Neural progenitor cell (in vitro differentiated cells): ENCODE measurements at regions not wholly inside any gene's neighbourhood (a gene's known extent, or its start where the extent isn't known, plus 50 kb on each side); places are given as distances from the start of the nearest gene placed in this dataset.

Experiments
- DNase-seq: peaks from one replicate; pipeline ENCODE4 v3.0.0-alpha.2; 2016; ENCODE audit warnings: low spot score
- H2AFZ ChIP-seq: fragments of 200-600 bp; sonication (generic); replicated peaks from 2 replicates; pipeline ENCODE4 v1.6.1; 2016; ENCODE audit warnings: antibody characterized with exemption
- H3F3A ChIP-seq: fragments of 200-600 bp; sonication (generic); 2 replicates; pipeline ENCODE4 v1.6.1; 2016; ENCODE audit warnings: antibody characterized with exemption, low read depth
- H3K27ac ChIP-seq: fragments of 200-600 bp; sonication (generic); 2 replicates; pipeline ENCODE4 v1.5.1; 2016; ENCODE audit warnings: mild to moderate bottlenecking
- H3K27me3 ChIP-seq: fragments of 200-600 bp; sonication (generic); 2 replicates; pipeline ENCODE4 v1.6.1; 2016; ENCODE audit warnings: mild to moderate bottlenecking, moderate library complexity
- H3K36me3 ChIP-seq: fragments of 200-600 bp; sonication (generic); 2 replicates; pipeline ENCODE4 v1.5.1; 2016
- H3K4me1 ChIP-seq: fragments of 200-600 bp; sonication (generic); 2 replicates; pipeline ENCODE4 v1.6.1; 2016; ENCODE audit warnings: mixed run types
- H3K4me2 ChIP-seq: fragments of 200-600 bp; sonication (generic); 2 replicates; pipeline ENCODE4 v1.6.1; 2016
- H3K4me3 ChIP-seq: fragments of 200-600 bp; sonication (generic); 2 replicates; pipeline ENCODE4 v1.5.1; 2016
- H3K79me2 ChIP-seq: fragments of 200-600 bp; sonication (generic); 2 replicates; pipeline ENCODE4 v1.6.1; 2016; ENCODE audit warnings: low read depth
- H3K9ac ChIP-seq: fragments of 200-600 bp; sonication (generic); 2 replicates; pipeline ENCODE4 v1.6.1; 2016
- H3K9me3 ChIP-seq: fragments of 200-600 bp; sonication (generic); 2 replicates; pipeline ENCODE4 v1.5.1; 2016; ENCODE audit warnings: low read depth
- H4K20me1 ChIP-seq: fragments of 200-600 bp; sonication (generic); 2 replicates; pipeline ENCODE4 v1.6.1; 2016; ENCODE audit warnings: low read depth
- H3K27ac Mint-ChIP-seq: 3 replicates; pipeline ENCODE4 v1.8.0; 2021; ENCODE audit warnings: mixed read lengths
- H3K27me3 Mint-ChIP-seq: 2 replicates; pipeline ENCODE4 v1.8.0; 2022; ENCODE audit warnings: low read depth, mild to moderate bottlenecking, inconsistent platforms, moderate library complexity, mixed read lengths; ENCODE audit not compliant: insufficient read depth
- H3K36me3 Mint-ChIP-seq: 3 replicates; pipeline ENCODE4 v1.8.0; 2021; ENCODE audit warnings: mixed read lengths
- H3K4me1 Mint-ChIP-seq: 3 replicates; pipeline ENCODE4 v1.8.0; 2021; ENCODE audit warnings: mixed read lengths
- H3K4me3 Mint-ChIP-seq: 3 replicates; pipeline ENCODE4 v1.8.0; 2021; ENCODE audit warnings: mild to moderate bottlenecking, moderate library complexity, mixed read lengths
- H3K9me3 Mint-ChIP-seq: 3 replicates; pipeline ENCODE4 v1.8.0; 2020; ENCODE audit warnings: mixed read lengths
- CTCF ChIP-seq: fragments of 200-600 bp; sonication (generic); IDR thresholded peaks from 2 replicates; pipeline ENCODE4 v1.5.1; 2017; ENCODE audit warnings: antibody characterized with exemption, mild to moderate bottlenecking
- EZH2 ChIP-seq: fragments of 200-600 bp; sonication (generic); IDR thresholded peaks from 2 replicates; pipeline ENCODE4 v1.6.1; 2017; ENCODE audit warnings: antibody characterized with exemption, mild to moderate bottlenecking, moderate library complexity
- EZH2phosphoT487 ChIP-seq: fragments of 200-600 bp; sonication (generic); IDR thresholded peaks from 2 replicates; pipeline ENCODE4 v1.6.1; 2017; ENCODE audit warnings: antibody characterized with exemption

DNA sequence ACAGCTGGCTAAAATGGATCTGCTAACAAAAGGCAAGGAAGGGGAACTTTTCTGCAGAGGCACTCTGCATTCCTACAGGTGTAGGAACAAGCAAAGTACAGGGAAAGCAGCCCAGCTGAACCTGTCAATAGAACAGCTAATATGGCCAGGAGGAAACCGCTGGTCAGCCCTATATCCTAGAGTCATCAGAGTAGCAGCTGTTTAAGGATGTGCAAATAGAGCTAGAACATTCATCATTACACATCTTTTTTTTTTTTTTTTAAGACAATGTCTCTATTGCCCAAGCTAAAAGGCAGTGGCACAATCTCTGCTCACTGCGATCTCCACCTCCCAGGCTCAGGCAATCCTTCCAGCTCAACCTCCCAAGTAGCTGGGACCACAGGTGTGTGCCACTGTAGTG, 163.0 kb downstream of the BTC start:
- H3K36me3 ChIP-seq, result no peaks in the 10 kb centered on the region
- H3K4me3 ChIP-seq, result no peak overlapping the region
- no peaks in the 10 kb centered on the region for H3K4me1 ChIP-seq
- no peaks in the 10 kb centered on the region for H3K27me3 ChIP-seq
- Mint-ChIP-seq H3K9me3 (no peaks in the 10 kb centered on the region), H3K27ac (no peak overlapping the region), H3K4me1 (no peaks in the 10 kb centered on the region), H3K36me3 (no peaks in the 10 kb centered on the region), H3K4me3 (no peak overlapping the region), H3K27me3 (no peaks in the 10 kb centered on the region)
- H3K9ac ChIP-seq, result no peak overlapping the region
- no peak overlapping the region for H2AFZ ChIP-seq
- no peaks in the 10 kb centered on the region for H3K9me3 ChIP-seq
- H4K20me1 ChIP-seq, result no peaks in the 10 kb centered on the region
- no peak for TF ChIP-seq EZH2
- TF ChIP-seq EZH2phosphoT487, result no peak
- TF ChIP-seq CTCF, result no peak
- H3K79me2 ChIP-seq, result no peaks in the 10 kb centered on the region
- H3F3A ChIP-seq, result no peaks in the 10 kb centered on the region
- no peak overlapping the region for H3K27ac ChIP-seq
- no peak overlapping the region for H3K4me2 ChIP-seq
- DNase-seq, result no peak

DNA sequence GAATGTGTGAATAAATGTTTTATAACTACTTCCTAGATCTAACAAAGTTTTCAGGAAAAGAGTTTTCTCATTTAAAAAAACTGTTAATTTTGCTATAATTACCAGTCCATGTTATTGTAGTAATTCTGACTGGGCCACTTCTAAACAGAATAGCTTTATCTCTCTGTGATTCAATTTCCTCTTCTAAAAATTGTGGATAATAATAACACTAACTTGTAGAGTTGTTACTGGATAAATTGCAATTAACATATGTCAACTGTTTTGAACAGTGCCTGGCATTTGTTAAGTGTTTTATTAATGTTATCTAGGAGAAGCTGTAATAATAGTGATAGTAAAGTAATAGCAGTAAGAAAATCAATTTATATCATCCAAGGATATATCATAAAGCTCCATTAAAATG, 162.3 kb downstream of the BTC start:
- no peaks in the 10 kb centered on the region for H3K4me1 ChIP-seq
- no peaks in the 10 kb centered on the region for H3K36me3 ChIP-seq
- no peaks in the 10 kb centered on the region for H3K27me3 ChIP-seq
- H3K9ac ChIP-seq, result no peak overlapping the region
- H3K4me3 Mint-ChIP-seq, result no peak overlapping the region
- no peak overlapping the region for H3K4me2 ChIP-seq
- no peaks in the 10 kb centered on the region for H3K9me3 ChIP-seq
- H3K9me3 Mint-ChIP-seq, result no peaks in the 10 kb centered on the region
- H3F3A ChIP-seq, result no peaks in the 10 kb centered on the region
- H3K27me3 Mint-ChIP-seq, result no peaks in the 10 kb centered on the region
- TF ChIP-seq EZH2 (no peak), CTCF (no peak), EZH2phosphoT487 (no peak)
- no peaks in the 10 kb centered on the region for H3K4me1 Mint-ChIP-seq
- no peaks in the 10 kb centered on the region for H3K36me3 Mint-ChIP-seq
- H3K27ac Mint-ChIP-seq, result no peak overlapping the region
- H4K20me1 ChIP-seq, result no peaks in the 10 kb centered on the region
- H2AFZ ChIP-seq, result no peak overlapping the region
- H3K27ac ChIP-seq, result no peak overlapping the region
- no peak overlapping the region for H3K4me3 ChIP-seq
- DNase-seq, result no peak
- H3K79me2 ChIP-seq, result no peaks in the 10 kb centered on the region

DNA sequence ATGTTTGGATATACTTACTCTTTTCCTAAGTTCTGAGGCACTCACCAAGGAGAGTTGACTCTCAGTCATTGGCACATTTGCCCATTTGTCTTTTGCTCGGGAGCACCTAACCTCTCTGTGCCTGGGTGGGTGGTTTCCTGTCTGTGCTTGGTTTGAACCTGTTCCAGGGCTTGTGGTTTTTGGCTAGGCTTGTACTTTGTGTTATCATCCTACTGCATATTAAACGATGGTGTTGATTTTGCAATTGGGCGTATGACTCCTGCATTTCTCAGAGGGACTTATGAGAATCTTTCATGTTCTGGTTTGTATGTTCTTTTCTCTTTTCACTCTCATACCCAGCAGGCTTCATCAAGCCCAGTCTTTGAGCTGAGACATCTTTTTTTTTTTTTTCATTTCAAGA, 161.7 kb downstream of the BTC start:
- no peaks in the 10 kb centered on the region for H4K20me1 ChIP-seq
- DNase-seq, result no peak
- Mint-ChIP-seq H3K27me3 (no peaks in the 10 kb centered on the region), H3K4me3 (no peak overlapping the region), H3K4me1 (no peaks in the 10 kb centered on the region), H3K27ac (no peak overlapping the region), H3K36me3 (no peaks in the 10 kb centered on the region), H3K9me3 (no peaks in the 10 kb centered on the region)
- no peaks in the 10 kb centered on the region for H3K27me3 ChIP-seq
- no peak overlapping the region for H3K27ac ChIP-seq
- no peaks in the 10 kb centered on the region for H3K79me2 ChIP-seq
- no peak overlapping the region for H3K4me2 ChIP-seq
- no peaks in the 10 kb centered on the region for H3F3A ChIP-seq
- no peaks in the 10 kb centered on the region for H3K4me1 ChIP-seq
- no peak overlapping the region for H3K4me3 ChIP-seq
- no peaks in the 10 kb centered on the region for H3K36me3 ChIP-seq
- no peak overlapping the region for H2AFZ ChIP-seq
- TF ChIP-seq EZH2 (no peak), EZH2phosphoT487 (no peak), CTCF (no peak)
- no peak overlapping the region for H3K9ac ChIP-seq
- no peaks in the 10 kb centered on the region for H3K9me3 ChIP-seq

DNA sequence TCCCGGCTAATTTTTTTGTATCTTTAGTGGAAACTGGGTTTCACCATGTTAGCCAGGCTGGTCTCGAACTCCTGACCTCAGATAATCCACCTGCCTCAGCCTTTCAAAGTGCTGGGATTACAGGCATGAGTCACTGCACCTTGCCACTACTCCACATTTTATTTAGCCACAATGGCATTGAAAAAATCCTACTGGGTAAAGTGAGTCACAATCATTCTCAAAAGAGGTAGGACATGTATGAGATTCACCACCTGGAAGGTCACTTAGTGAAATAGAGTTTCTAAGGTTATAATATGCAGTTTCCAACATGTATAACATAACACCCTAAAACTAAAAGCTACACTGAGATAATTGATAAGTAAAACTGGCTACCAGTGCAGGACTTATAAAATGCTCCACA, 159.2 kb downstream of the BTC start:
- Histone ChIP-seq H3F3A (no peaks in the 10 kb centered on the region), H3K4me1 (no peaks in the 10 kb centered on the region), H3K36me3 (no peaks in the 10 kb centered on the region), H2AFZ (no peak overlapping the region), H3K27me3 (no peaks in the 10 kb centered on the region), H3K79me2 (no peaks in the 10 kb centered on the region), H3K9ac (no peak overlapping the region), H3K4me3 (no peak overlapping the region), H3K9me3 (no peaks in the 10 kb centered on the region), H3K4me2 (no peak overlapping the region), H4K20me1 (no peaks in the 10 kb centered on the region), H3K27ac (no peak overlapping the region)
- Mint-ChIP-seq H3K27ac (no peak overlapping the region), H3K4me1 (no peaks in the 10 kb centered on the region), H3K9me3 (no peaks in the 10 kb centered on the region), H3K36me3 (no peaks in the 10 kb centered on the region), H3K4me3 (no peak overlapping the region), H3K27me3 (no peaks in the 10 kb centered on the region)
- DNase-seq, result no peak
- TF ChIP-seq EZH2 (no peak), CTCF (no peak), EZH2phosphoT487 (no peak)
